AG04449 (cell line): ENCODE measurements at regions not wholly inside any gene's neighbourhood (a gene's known extent, or its start where the extent isn't known, plus 50 kb on each side); places are given as distances from the start of the nearest gene placed in this dataset.

Experiments
- CTCF ChIA-PET: fragments of 350-600 bp; formaldehyde crosslinking; extraction: SDS; loops from one replicate; lab custom pipeline; 2021; ENCODE audit warnings: antibody characterized with exemption; lab: Yijun Ruan, JAX
- POLR2A ChIA-PET: fragments of 400-600, 350-600 bp; formaldehyde crosslinking; extraction: SDS; loops from one replicate; lab custom pipeline; 2020; ENCODE audit warnings: antibody characterized with exemption, inconsistent platforms; lab: Yijun Ruan, JAX
- DNase-seq: peaks from one replicate; pipeline ENCODE4 v3.0.0-alpha.2; 2010; ENCODE audit warnings: low read depth, low spot score
- H3K4me3 ChIP-seq: 2 replicates; pipeline ENCODE4 v1.5.1; 2011; ENCODE audit warnings: low read depth, mild to moderate bottlenecking, control low read depth, low read length
- TF ChIP-seq, protein P1 (sequence below): IDR thresholded peaks from one replicate; pipeline ENCODE4 v1.5.1; 2011; ENCODE audit warnings: mild to moderate bottlenecking, moderate library complexity, low read length, control low read depth, inconsistent platforms; ENCODE audit not compliant: insufficient read depth; ENCODE audit errors: missing control alignments

DNA sequence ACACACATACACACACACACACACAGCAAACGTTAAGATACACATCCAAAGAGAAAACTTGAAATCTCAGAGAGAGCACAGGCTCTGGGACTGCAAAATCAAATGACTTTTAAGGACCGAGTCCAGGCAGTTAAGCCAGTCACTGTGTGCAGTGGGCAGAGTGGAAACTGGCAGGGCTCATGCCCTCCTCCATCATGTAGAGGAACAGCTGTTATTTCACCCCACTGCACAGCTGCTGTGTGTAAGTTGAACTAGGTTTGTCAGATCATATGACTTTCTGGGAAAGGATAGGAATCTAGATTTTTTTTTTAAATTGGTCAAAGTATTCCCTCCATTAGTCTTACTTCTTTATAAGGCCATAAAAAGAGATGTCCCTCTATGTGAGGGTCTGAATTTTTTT, 1002.1 kb downstream of the UQCRFS1 start:
- H3K4me3 ChIP-seq, result no peak overlapping the region
- DNase-seq, result no peak
- CTCF ChIA-PET, result no interaction called here
- POLR2A ChIA-PET, result no interaction called here
- TF ChIP-seq, protein P1, sequence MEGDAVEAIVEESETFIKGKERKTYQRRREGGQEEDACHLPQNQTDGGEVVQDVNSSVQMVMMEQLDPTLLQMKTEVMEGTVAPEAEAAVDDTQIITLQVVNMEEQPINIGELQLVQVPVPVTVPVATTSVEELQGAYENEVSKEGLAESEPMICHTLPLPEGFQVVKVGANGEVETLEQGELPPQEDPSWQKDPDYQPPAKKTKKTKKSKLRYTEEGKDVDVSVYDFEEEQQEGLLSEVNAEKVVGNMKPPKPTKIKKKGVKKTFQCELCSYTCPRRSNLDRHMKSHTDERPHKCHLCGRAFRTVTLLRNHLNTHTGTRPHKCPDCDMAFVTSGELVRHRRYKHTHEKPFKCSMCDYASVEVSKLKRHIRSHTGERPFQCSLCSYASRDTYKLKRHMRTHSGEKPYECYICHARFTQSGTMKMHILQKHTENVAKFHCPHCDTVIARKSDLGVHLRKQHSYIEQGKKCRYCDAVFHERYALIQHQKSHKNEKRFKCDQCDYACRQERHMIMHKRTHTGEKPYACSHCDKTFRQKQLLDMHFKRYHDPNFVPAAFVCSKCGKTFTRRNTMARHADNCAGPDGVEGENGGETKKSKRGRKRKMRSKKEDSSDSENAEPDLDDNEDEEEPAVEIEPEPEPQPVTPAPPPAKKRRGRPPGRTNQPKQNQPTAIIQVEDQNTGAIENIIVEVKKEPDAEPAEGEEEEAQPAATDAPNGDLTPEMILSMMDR, result no peak

DNA sequence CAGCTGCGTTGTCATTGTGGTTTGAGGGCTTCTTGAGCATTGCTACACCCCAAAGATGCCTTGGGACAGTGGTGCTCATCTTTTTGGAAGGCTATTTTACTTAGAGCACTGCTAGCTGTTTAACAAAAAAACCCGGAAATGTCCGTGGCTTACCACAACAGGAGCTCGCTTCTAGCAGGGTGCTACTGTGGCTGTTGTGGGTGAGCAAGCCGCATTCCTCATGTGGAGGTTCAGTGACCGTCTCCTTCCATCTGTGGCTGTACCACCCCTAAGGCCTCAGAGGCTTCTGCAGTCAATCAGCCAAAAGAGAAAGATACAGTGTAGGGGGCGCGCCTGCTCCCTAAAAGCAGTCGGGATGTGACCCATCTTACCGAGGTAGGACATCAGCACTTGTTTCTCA, 1004.2 kb downstream of the UQCRFS1 start:
- CTCF ChIA-PET, result no interaction called here
- DNase-seq, result no peak
- POLR2A ChIA-PET, result no interaction called here

DNA sequence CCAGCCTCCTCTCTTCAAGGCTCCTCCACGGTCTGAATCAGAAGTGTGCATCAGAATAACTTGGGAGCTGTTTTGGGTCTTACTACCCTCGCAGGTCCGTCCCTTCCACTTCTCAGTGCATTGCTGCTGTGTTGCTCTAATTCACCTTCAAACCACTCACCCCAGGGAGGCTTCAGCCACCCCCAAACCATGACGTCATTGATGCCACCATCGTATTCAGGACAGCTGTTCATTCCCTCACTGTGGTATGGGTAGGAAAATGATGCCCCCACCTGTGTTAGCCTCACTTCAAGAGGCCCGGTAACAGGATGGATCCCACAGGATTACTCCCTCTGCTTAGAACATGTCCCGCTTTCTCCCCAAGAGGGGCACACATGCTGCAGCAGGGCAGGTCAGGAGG, 1005.7 kb downstream of the UQCRFS1 start:
- POLR2A ChIA-PET, result no interaction called here
- H3K4me3 ChIP-seq, result no peak overlapping the region
- DNase-seq, result no peak
- TF ChIP-seq, protein P1, result no peak
- CTCF ChIA-PET, result no interaction called here

More for the DNA sequence above, 1004.2 kb downstream of the UQCRFS1 start:
- no peak overlapping the region for H3K4me3 ChIP-seq
- TF ChIP-seq, protein P1, result no peak

DNA sequence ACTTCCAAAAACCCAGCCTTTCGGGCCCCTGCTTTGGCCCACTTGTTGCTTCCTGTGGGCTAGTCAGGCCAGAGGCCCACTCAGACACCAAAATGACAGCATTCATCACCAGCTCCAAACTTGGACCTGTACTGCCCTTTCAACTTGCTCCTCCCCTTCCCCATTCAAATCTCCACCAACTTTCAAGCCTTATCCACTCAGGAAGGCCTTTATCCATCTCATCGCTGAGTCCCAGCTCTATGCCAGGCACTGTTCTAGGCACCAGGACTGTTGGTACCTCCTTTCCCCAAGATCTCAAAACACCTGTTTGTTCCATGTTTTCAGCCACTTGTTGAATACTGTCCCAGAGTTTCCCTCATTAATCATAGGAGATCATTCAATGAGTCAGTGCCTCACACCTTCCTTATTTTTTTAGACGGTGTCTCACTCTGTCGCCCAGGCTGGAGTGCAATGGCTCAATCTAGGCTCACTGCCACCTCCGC, 1011.4 kb downstream of the UQCRFS1 start:
- ChIA-PET CTCF (no interaction called here), POLR2A (no interaction called here)
- TF ChIP-seq, protein P1, result no peak
- no peak for DNase-seq
- H3K4me3 ChIP-seq, result no peak overlapping the region

DNA sequence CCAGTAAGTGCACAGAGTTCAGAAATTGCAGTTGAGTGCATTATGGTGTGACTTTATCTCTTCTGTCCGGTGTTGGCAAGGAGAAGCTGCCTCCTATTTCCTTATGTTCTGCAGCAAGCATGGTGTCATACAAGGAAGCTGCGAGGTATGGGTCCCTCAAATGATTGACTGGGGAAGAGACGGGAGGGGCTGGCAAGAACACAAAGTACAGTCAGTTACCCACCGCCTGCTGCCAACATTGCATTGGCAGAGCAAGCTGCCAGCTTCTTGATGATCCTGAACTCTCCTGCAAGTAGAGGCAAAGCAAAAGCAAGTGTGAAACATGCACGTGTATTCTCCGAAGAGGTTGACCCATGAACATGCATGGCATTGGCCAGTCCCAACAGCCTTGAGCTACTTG, 1013.6 kb downstream of the UQCRFS1 start:
- no peak overlapping the region for H3K4me3 ChIP-seq
- no peak for DNase-seq
- CTCF ChIA-PET, result no interaction called here
- POLR2A ChIA-PET, result no interaction called here
- TF ChIP-seq, protein P1, result no peak

DNA sequence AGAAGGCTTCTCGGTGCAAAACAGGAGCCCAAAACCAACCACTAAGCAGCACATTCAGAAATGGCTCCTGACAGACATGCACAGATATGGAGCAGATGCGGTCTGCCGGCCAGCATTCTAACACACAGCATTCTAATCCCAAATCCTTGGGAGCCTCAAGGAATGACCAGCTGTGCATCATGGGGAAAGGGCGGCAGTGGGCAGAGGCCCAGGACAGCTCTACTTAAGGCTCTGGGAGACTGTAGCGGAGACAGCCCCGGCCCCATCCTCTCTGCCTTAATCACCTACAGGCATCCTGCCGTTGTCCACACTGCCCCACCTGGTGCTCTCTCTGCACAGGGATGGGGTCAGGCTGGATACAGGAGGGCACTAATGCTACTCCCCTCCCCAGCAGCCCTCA, 1016.0 kb downstream of the UQCRFS1 start:
- TF ChIP-seq, protein P1, result no peak
- CTCF ChIA-PET, result no interaction called here
- H3K4me3 ChIP-seq, result no peak overlapping the region
- POLR2A ChIA-PET, result no interaction called here
- no peak for DNase-seq
